Left renal cortex interstitium (tissue), 4 donors: ENCODE measurements at regions not wholly inside any gene's neighbourhood (a gene's known extent, or its start where the extent isn't known, plus 50 kb on each side); places are given as distances from the start of the nearest gene placed in this dataset.

ENCODE experiments used
- DNase-seq, 4 donors: peaks; one replicate each; pipeline ENCODE4 v3.0.0-alpha.2; 2013; ENCODE audit warnings: low read depth in 4 of 4, low spot score in 2 of 4, missing footprints in 1 of 4

- DNase-seq = no peak
These were observed 83.8 kb downstream of the MRPL46 start for GRCh38 chr15:88383354-88383753.

- no peak for DNase-seq
These were observed 84.7 kb downstream of the MRPL46 start for GRCh38 chr15:88382482-88382983.

GRCh38 chr15:88378188-88378637, 89.0 kb downstream of the MRPL46 start:
- DNase-seq = no peak

- no peak for DNase-seq
These were observed 89.7 kb downstream of the MRPL46 start for GRCh38 chr15:88377509-88377908.

- no peak for DNase-seq
These were observed 90.5 kb downstream of the MRPL46 start for GRCh38 chr15:88376574-88377174.

GRCh38 chr15:88375234-88375927, 91.8 kb downstream of the MRPL46 start:
- DNase-seq = no peak

- DNase-seq = no peak
These were observed 102.1 kb downstream of the MRPL46 start for GRCh38 chr15:88365124-88365523.

- no peak for DNase-seq
These were observed 92.2 kb upstream of the NTRK3 start for GRCh38 chr15:88348579-88349230.

- no peak for DNase-seq
These were observed 89.4 kb upstream of the NTRK3 start for GRCh38 chr15:88345962-88346361.

- no peak for DNase-seq
These were observed 88.2 kb upstream of the NTRK3 start for GRCh38 chr15:88344786-88345185.

GRCh38 chr15:88342666-88343065, 86.1 kb upstream of the NTRK3 start:
- DNase-seq = no peak

GRCh38 chr15:88341653-88342052, 85.1 kb upstream of the NTRK3 start:
- DNase-seq = no peak

- no peak for DNase-seq
These were observed 84.5 kb upstream of the NTRK3 start for GRCh38 chr15:88341006-88341405.

GRCh38 chr15:88337993-88338392, 81.5 kb upstream of the NTRK3 start:
- no peak for DNase-seq

- no peak for DNase-seq
These were observed 78.5 kb upstream of the NTRK3 start for GRCh38 chr15:88335074-88335473.

- DNase-seq = no peak
These were observed 77.9 kb upstream of the NTRK3 start for GRCh38 chr15:88334436-88334835.

GRCh38 chr15:88331291-88331690, 74.8 kb upstream of the NTRK3 start:
- DNase-seq = peak in 1 of 4 donors; percentile 13

- no peak for DNase-seq
These were observed 70.4 kb upstream of the NTRK3 start for GRCh38 chr15:88326924-88327323.

GRCh38 chr15:88324741-88325065, 68.2 kb upstream of the NTRK3 start:
- DNase-seq = no peak

GRCh38 chr15:88323976-88324740, 67.6 kb upstream of the NTRK3 start:
- no peak for DNase-seq

GRCh38 chr15:88323468-88323867, 66.9 kb upstream of the NTRK3 start:
- no peak for DNase-seq
